Tibial artery (tissue), 4 donors: ENCODE measurements at regions not wholly inside any gene's neighbourhood (a gene's known extent, or its start where the extent isn't known, plus 50 kb on each side); places are given as distances from the start of the nearest gene placed in this dataset.

ENCODE experiments used
- DNase-seq, 2 donors: peaks; one replicate each; pipeline ENCODE4 v3.0.0-alpha.2; 2019
- H3K27ac ChIP-seq, 2 donors: fragments of 200-600 bp; sonication (generic) in 1 of 2; 1 replicate in 1 of 2; 2 replicates in 1 of 2; pipeline ENCODE4 v1.5.1; 2018 to 2019; ENCODE audit warnings: mild to moderate bottlenecking in 1 of 2
- H3K27me3 ChIP-seq, 2 donors: fragments of 200-600 bp; sonication (generic) in 1 of 2; one replicate each; pipeline versions ENCODE4 v1.5.1 to v1.6.0; 2016 to 2019
- H3K36me3 ChIP-seq, 3 donors: fragments of 200-600 bp; sonication (generic) in 2 of 3; one replicate each; pipeline ENCODE4 v1.5.1; 2016 to 2019; ENCODE audit warnings: mild to moderate bottlenecking in 2 of 3
- H3K4me1 ChIP-seq, 4 donors: fragments of 200-600 bp; sonication (generic) in 2 of 4; 1 replicate in 3 of 4; 2 replicates in 1 of 4; pipeline ENCODE4 v1.5.1; 2016 to 2019
- H3K4me3 ChIP-seq, 2 donors: fragments of 200-600 bp; sonication (generic) in 1 of 2; 1 replicate in 1 of 2; 2 replicates in 1 of 2; pipeline ENCODE4 v1.5.1; 2018 to 2019; ENCODE audit warnings: mild to moderate bottlenecking in 2 of 2
- H3K9me3 ChIP-seq, 3 donors: fragments of 200-600 bp; sonication (generic) in 1 of 3; one replicate each; pipeline ENCODE4 v1.5.1; 2016 to 2019
- intact Hi-C: fragments of 100-400 bp; cut with DNase I; formaldehyde crosslinking; loops from one replicate; pipeline ENCODE4 v1.15.0; 2023; ENCODE audit warnings: low total_unique reads
- TF ChIP-seq, protein P1 (sequence below), 2 experiments: fragments of 200-600 bp in 1 of 2; fragments of 450-650 bp in 1 of 2; IDR thresholded peaks; one replicate each; pipeline ENCODE4 v1.5.1; 2017 to 2019; ENCODE audit warnings: antibody characterized with exemption in 2 of 2, mild to moderate bottlenecking in 1 of 2, moderate library complexity in 1 of 2

DNA sequence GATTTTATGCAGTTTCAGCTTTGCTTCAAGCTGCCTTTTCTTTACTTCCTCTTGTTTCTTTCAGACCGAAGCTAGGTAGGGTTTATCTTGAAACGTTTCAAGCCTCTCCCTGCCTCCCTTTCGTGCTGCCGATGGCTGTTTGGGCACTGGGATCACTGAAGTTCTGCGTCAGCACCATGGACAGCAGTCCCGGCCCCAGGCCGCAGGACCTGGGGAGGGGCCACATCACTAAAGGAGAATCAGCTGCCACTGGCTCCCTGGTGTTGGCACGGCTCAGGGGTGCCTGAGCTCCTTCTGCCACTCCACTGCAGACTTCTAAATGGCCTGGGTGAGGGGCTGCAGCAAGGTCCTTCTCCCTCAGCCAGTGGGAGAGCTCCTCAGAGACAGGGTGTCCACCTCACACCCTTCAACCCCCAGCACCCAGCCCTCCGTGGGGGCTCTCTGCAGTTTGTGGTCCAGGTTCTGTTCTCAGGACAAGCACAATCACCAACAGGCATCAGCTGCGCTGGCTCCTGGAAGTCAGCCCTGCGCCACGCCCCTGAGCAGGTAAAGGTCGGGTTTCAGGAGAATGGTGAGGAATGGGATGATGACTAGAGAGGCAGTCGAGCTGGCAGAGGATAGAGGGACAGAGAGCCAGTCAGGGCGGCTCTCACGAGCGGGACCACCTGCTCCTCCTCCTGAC is 387.2 kb downstream of the TCERG1L start:
- H3K36me3 ChIP-seq = no peaks in the 10 kb centered on the region
- H3K27me3 ChIP-seq = no peaks in the 10 kb centered on the region
- no peaks in the 10 kb centered on the region for H3K4me1 ChIP-seq
- TF ChIP-seq, protein P1, sequence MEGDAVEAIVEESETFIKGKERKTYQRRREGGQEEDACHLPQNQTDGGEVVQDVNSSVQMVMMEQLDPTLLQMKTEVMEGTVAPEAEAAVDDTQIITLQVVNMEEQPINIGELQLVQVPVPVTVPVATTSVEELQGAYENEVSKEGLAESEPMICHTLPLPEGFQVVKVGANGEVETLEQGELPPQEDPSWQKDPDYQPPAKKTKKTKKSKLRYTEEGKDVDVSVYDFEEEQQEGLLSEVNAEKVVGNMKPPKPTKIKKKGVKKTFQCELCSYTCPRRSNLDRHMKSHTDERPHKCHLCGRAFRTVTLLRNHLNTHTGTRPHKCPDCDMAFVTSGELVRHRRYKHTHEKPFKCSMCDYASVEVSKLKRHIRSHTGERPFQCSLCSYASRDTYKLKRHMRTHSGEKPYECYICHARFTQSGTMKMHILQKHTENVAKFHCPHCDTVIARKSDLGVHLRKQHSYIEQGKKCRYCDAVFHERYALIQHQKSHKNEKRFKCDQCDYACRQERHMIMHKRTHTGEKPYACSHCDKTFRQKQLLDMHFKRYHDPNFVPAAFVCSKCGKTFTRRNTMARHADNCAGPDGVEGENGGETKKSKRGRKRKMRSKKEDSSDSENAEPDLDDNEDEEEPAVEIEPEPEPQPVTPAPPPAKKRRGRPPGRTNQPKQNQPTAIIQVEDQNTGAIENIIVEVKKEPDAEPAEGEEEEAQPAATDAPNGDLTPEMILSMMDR (IDR thresholded peaks at IDR 0.05) = no peak
- no peak overlapping the region for H3K27ac ChIP-seq
- intact Hi-C loops = no loop called here
- DNase-seq = no peak
- no peaks in the 10 kb centered on the region for H3K9me3 ChIP-seq
- no peak overlapping the region for H3K4me3 ChIP-seq

- no peak for DNase-seq
- no peaks in the 10 kb centered on the region for H3K27me3 ChIP-seq
- no peak overlapping the region for H3K4me3 ChIP-seq
- intact Hi-C loops = no loop called here
- no peak overlapping the region for H3K27ac ChIP-seq
- TF ChIP-seq, protein P1 (IDR thresholded peaks at IDR 0.05) = no peak
- no peaks in the 10 kb centered on the region for H3K4me1 ChIP-seq
- H3K9me3 ChIP-seq = no peaks in the 10 kb centered on the region
- no peaks in the 10 kb centered on the region for H3K36me3 ChIP-seq
Measured at GRCh38 chr10:130926442-130926841, 385.1 kb downstream of the TCERG1L start.

DNA sequence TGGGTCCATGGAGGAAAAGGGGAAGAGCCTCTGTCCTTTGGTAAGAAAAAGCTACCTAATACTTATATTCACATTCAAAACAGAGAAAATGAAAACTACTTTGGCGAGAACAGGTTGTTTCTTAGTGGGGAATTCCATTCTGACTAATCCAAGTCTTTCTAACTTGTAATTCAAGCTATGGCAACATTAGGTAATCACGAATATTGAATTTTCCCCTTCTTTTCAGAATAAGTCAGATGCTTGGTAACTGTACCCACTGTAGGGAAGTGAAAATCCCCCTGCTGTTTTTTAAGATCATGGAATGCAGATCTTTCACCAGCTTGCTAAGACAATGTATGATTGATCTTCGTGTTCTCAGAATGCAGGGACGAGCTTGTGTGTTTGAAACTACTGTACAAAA is 384.4 kb downstream of the TCERG1L start:
- Histone ChIP-seq H3K27ac (no peak overlapping the region), H3K4me1 (no peaks in the 10 kb centered on the region), H3K36me3 (no peaks in the 10 kb centered on the region), H3K9me3 (no peaks in the 10 kb centered on the region), H3K27me3 (no peaks in the 10 kb centered on the region), H3K4me3 (no peak overlapping the region)
- no peak for DNase-seq
- intact Hi-C loops = no loop called here
- TF ChIP-seq, protein P1 (IDR thresholded peaks at IDR 0.05) = no peak

GRCh38 chr10:130928306-130928705 is 383.2 kb downstream of the TCERG1L start:
- H3K36me3 ChIP-seq = no peaks in the 10 kb centered on the region
- DNase-seq = no peak
- TF ChIP-seq, protein P1 (IDR thresholded peaks at IDR 0.05) = no peak
- no peak overlapping the region for H3K27ac ChIP-seq
- H3K4me3 ChIP-seq = no peak overlapping the region
- H3K9me3 ChIP-seq = no peaks in the 10 kb centered on the region
- no peaks in the 10 kb centered on the region for H3K4me1 ChIP-seq
- intact Hi-C loops = no loop called here
- no peaks in the 10 kb centered on the region for H3K27me3 ChIP-seq

DNA sequence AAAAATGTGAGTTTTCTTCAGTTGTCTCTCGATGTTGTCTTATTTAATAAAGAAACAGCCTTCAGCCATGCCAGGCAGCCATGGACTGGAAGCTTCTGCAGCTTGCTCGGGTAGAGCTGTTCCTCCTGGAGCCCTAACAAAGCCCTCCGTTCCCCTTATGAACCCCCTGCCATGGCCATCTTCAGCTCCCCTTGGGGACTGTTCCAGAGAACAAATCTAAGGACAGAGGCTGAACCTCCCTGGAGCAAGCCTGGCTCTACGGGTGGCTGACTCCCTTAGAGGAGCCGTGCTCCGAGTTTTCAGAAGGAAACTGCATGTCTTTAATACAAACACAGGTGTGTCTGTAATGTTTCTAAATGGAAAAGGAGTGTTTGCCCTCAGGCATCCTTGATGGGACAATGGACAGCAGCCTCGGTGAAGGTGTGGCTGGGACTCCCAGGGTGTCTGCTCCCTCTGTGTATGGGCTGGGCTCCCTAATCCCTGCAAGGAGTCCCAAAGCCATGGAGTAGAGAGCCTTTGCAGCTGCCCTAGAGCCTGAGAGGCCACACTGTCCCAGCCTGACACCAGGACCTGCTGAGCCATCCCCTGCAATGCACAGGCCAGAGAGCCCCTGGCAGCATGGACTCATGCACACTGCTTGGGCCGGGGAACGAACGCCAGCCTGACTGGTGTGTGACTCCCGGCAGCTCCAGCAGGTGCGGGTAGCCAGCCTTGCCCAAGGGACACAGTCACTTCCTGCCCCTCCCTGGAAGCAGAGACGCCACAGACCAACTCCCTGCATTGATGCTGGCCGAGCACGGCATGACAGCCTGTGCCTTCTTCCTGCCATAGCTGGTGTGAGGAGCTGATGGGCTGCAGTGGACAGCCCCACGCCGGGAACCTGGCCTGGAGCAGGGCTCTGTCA is 381.8 kb downstream of the TCERG1L start:
- TF ChIP-seq, protein P1 (IDR thresholded peaks at IDR 0.05) = no peak
- no peaks in the 10 kb centered on the region for H3K27me3 ChIP-seq
- no peak overlapping the region for H3K27ac ChIP-seq
- H3K36me3 ChIP-seq = no peaks in the 10 kb centered on the region
- no peaks in the 10 kb centered on the region for H3K9me3 ChIP-seq
- intact Hi-C loops = no loop called here
- no peaks in the 10 kb centered on the region for H3K4me1 ChIP-seq
- no peak for DNase-seq
- no peak overlapping the region for H3K4me3 ChIP-seq
